Gastroesophageal sphincter (tissue), 3 donors: ENCODE measurements at regions not wholly inside any gene's neighbourhood (a gene's known extent, or its start where the extent isn't known, plus 50 kb on each side); places are given as distances from the start of the nearest gene placed in this dataset.

Experiments
- CTCF ChIP-seq, 4 experiments: fragments of 200-600 bp in 2 of 4; fragments of 450-650 bp in 2 of 4; sonication (generic) in 1 of 4; IDR thresholded peaks; one replicate each; pipeline ENCODE4 v1.5.1; 2017 to 2019; ENCODE audit warnings: antibody characterized with exemption in 4 of 4, mild to moderate bottlenecking in 2 of 4, moderate library complexity in 2 of 4
- POLR2A ChIP-seq, 2 donors: fragments of 450-650 bp; IDR thresholded peaks; one replicate each; pipeline ENCODE4 v1.6.1; 2017; ENCODE audit warnings: antibody characterized with exemption in 2 of 2, mild to moderate bottlenecking in 2 of 2, moderate library complexity in 1 of 2

GRCh38 chr2:150312271-150312670, 175.2 kb downstream of the RND3 start:
- TF ChIP-seq CTCF (IDR thresholded peaks at IDR 0.05) (no peak), POLR2A (IDR thresholded peaks at IDR 0.05) (no peak)
